Mesenchymal stem cell (in vitro differentiated cells and primary cell): ENCODE measurements at regions not wholly inside any gene's neighbourhood (a gene's known extent, or its start where the extent isn't known, plus 50 kb on each side); places are given as distances from the start of the nearest gene placed in this dataset.

Experiments used
- DNase-seq: peaks from one replicate; pipeline ENCODE4 v3.0.0-alpha.2; 2013
- H2AFZ ChIP-seq: one replicate; pipeline ENCODE4 v1.6.1; 2013; ENCODE audit warnings: low read depth, mild to moderate bottlenecking, control low read depth, inconsistent platforms, low read length, moderate library complexity
- H2AK5ac ChIP-seq: 2 replicates; pipeline ENCODE4 v1.6.1; 2013; ENCODE audit warnings: low read length, moderate library complexity, mild to moderate bottlenecking, inconsistent platforms; ENCODE audit not compliant: severe bottlenecking
- H2BK120ac ChIP-seq: one replicate; pipeline ENCODE4 v1.6.1; 2013; ENCODE audit warnings: low read depth, mild to moderate bottlenecking, inconsistent platforms, low read length, moderate library complexity
- H2BK12ac ChIP-seq, 2 experiments: one replicate each; pipeline ENCODE4 v1.6.1; 2013; ENCODE audit warnings: inconsistent platforms in 2 of 2, low read length in 2 of 2, mild to moderate bottlenecking in 2 of 2, moderate library complexity in 2 of 2, control low read depth in 1 of 2
- H2BK15ac ChIP-seq: one replicate; pipeline ENCODE4 v1.6.1; 2013; ENCODE audit warnings: mild to moderate bottlenecking, low read depth, inconsistent platforms; ENCODE audit not compliant: poor library complexity, severe bottlenecking
- H2BK5ac ChIP-seq: 2 replicates; pipeline ENCODE4 v1.6.1; 2013; ENCODE audit warnings: low read depth, mild to moderate bottlenecking, low read length, control low read depth, inconsistent platforms; ENCODE audit not compliant: poor library complexity, severe bottlenecking
- H3K14ac ChIP-seq, 2 experiments: one replicate each; pipeline ENCODE4 v1.6.1; 2013; ENCODE audit warnings: inconsistent platforms in 2 of 2, low read length in 2 of 2, control low read depth in 1 of 2, mild to moderate bottlenecking in 1 of 2, moderate library complexity in 1 of 2
- H3K18ac ChIP-seq, 2 experiments: one replicate each; pipeline ENCODE4 v1.6.1; 2013; ENCODE audit warnings: inconsistent platforms in 2 of 2, low read length in 2 of 2, control low read depth in 1 of 2, low read depth in 1 of 2, mild to moderate bottlenecking in 1 of 2
- H3K23ac ChIP-seq, 2 experiments: one replicate each; pipeline ENCODE4 v1.6.1; 2013; ENCODE audit warnings: inconsistent platforms in 2 of 2, low read length in 2 of 2, mild to moderate bottlenecking in 2 of 2, moderate library complexity in 2 of 2, control low read depth in 1 of 2
- H3K27ac ChIP-seq: 2 replicates; pipeline ENCODE4 v1.5.1; 2013; ENCODE audit warnings: mild to moderate bottlenecking, moderate library complexity, low read length, control low read depth, inconsistent platforms; ENCODE audit not compliant: poor library complexity, severe bottlenecking
- H3K27me3 ChIP-seq, 2 experiments: 2 replicates each; pipeline versions ENCODE4 v1.6.1 to v1.7.0; 2013; ENCODE audit warnings: low read length in 2 of 2, mild to moderate bottlenecking in 2 of 2, moderate library complexity in 2 of 2, control low read depth in 1 of 2, inconsistent platforms in 1 of 2; ENCODE audit not compliant: control insufficient read depth in 1 of 2, insufficient read depth in 1 of 2
- H3K36me3 ChIP-seq, 2 experiments: 2 replicates each; pipeline versions ENCODE4 v1.6.1 to v1.7.0; 2013; ENCODE audit warnings: low read length in 2 of 2, control low read depth in 1 of 2, inconsistent platforms in 1 of 2, low read depth in 1 of 2, mild to moderate bottlenecking in 1 of 2; ENCODE audit not compliant: insufficient read depth in 2 of 2, control insufficient read depth in 1 of 2
- H3K4ac ChIP-seq, 2 experiments: one replicate each; pipeline ENCODE4 v1.6.1; 2013; ENCODE audit warnings: inconsistent platforms in 2 of 2, low read length in 2 of 2, mild to moderate bottlenecking in 2 of 2, moderate library complexity in 2 of 2, control low read depth in 1 of 2, low read depth in 1 of 2
- H3K4me1 ChIP-seq: 2 replicates; pipeline ENCODE4 v1.6.1; 2013; ENCODE audit warnings: low read depth, low read length, control low read depth; ENCODE audit not compliant: control insufficient read depth, insufficient read depth
- H3K4me2 ChIP-seq: 2 replicates; pipeline ENCODE4 v1.6.1; 2013; ENCODE audit warnings: low read length, mild to moderate bottlenecking, inconsistent platforms; ENCODE audit not compliant: poor library complexity, severe bottlenecking
- H3K4me3 ChIP-seq, 2 experiments: 2 replicates each; pipeline versions ENCODE4 v1.5.1 to v1.7.0; 2013; ENCODE audit warnings: low read length in 2 of 2, mild to moderate bottlenecking in 2 of 2, control low read depth in 1 of 2, low read depth in 1 of 2; ENCODE audit not compliant: insufficient read depth in 1 of 2
- H3K79me1 ChIP-seq: replicated peaks from 2 replicates; pipeline ENCODE4 v1.6.1; 2013; ENCODE audit warnings: mild to moderate bottlenecking, control low read depth, low read length, inconsistent platforms; ENCODE audit not compliant: poor library complexity, severe bottlenecking
- H3K9ac ChIP-seq: 2 replicates; pipeline ENCODE4 v1.7.0; 2013; ENCODE audit warnings: mild to moderate bottlenecking, low read length, moderate library complexity
- H3K9me3 ChIP-seq: 2 replicates; pipeline ENCODE4 v1.7.0; 2013; ENCODE audit warnings: mild to moderate bottlenecking, low read length; ENCODE audit not compliant: control insufficient read depth
- H4K8ac ChIP-seq: one replicate; pipeline ENCODE4 v1.6.1; 2013; ENCODE audit warnings: inconsistent platforms, mild to moderate bottlenecking, low read length, moderate library complexity
- H4K91ac ChIP-seq: one replicate; pipeline ENCODE4 v1.6.1; 2013; ENCODE audit warnings: mild to moderate bottlenecking, low read length, inconsistent platforms
- WGBS: methylation state at CpG from one replicate; pipeline ENCODE4 v1.1.7; 2013; ENCODE audit warnings: mixed read lengths; 5-methylcytosine and 5-hydroxymethylcytosine counted together

GRCh38 chr3:115550285-115550761 lies 73.0 kb upstream of the GAP43 start:
- H3K14ac ChIP-seq, result no peak overlapping the region
- H2AFZ ChIP-seq, result no peak overlapping the region
- peak overlapping the region; percentile 37 for H3K9ac ChIP-seq
- H2BK120ac ChIP-seq, result no peak overlapping the region
- no peak overlapping the region for H2BK12ac ChIP-seq
- no peak overlapping the region for H2BK15ac ChIP-seq
- H3K36me3 ChIP-seq, result no peaks in the 10 kb centered on the region
- H3K27me3 ChIP-seq, result peaks cover 0 to 3% of the 10 kb centered on the region in 2 experiments
- H3K27ac ChIP-seq, result no peak overlapping the region
- H3K79me1 ChIP-seq, result no peaks in the 10 kb centered on the region
- H3K4ac ChIP-seq, result no peak overlapping the region
- H3K23ac ChIP-seq, result no peak overlapping the region
- no peak overlapping the region for H2BK5ac ChIP-seq
- WGBS, result 40% methylated on average over 1 of the region's 1 CpG
- no peak overlapping the region for H4K8ac ChIP-seq
- peak; percentile 8 for DNase-seq
- no peak overlapping the region for H3K4me2 ChIP-seq
- no peaks in the 10 kb centered on the region for H3K4me1 ChIP-seq
- no peaks in the 10 kb centered on the region for H3K9me3 ChIP-seq
- no peak overlapping the region for H3K4me3 ChIP-seq
- H4K91ac ChIP-seq, result no peak overlapping the region
- H2AK5ac ChIP-seq, result no peak overlapping the region
- no peak overlapping the region for H3K18ac ChIP-seq

GRCh38 chr3:115551016-115551415 lies 72.3 kb upstream of the GAP43 start:
- Histone ChIP-seq H3K79me1 (no peaks in the 10 kb centered on the region), H2AK5ac (no peak overlapping the region), H2AFZ (no peak overlapping the region), H4K91ac (no peak overlapping the region), H3K4me3 (no peak overlapping the region), H3K23ac (no peak overlapping the region), H3K4ac (no peak overlapping the region), H4K8ac (no peak overlapping the region), H2BK5ac (no peak overlapping the region), H3K9me3 (no peaks in the 10 kb centered on the region), H3K36me3 (no peaks in the 10 kb centered on the region), H3K27ac (no peak overlapping the region), H3K27me3 (peaks cover 0 to 5% of the 10 kb centered on the region in 2 experiments), H2BK12ac (no peak overlapping the region), H3K14ac (no peak overlapping the region), H2BK120ac (no peak overlapping the region), H3K9ac (peak overlapping the region; percentile 30), H3K4me2 (no peak overlapping the region), H3K18ac (no peak overlapping the region), H3K4me1 (no peaks in the 10 kb centered on the region), H2BK15ac (no peak overlapping the region)
- 100% methylated on average over 1 of the region's 1 CpG for whole genome bisulfite sequencing
- DNase-seq, result no peak

- H2BK12ac ChIP-seq, result no peak overlapping the region
- no peak overlapping the region for H3K18ac ChIP-seq
- no peak overlapping the region for H2BK15ac ChIP-seq
- no peak overlapping the region for H3K27ac ChIP-seq
- H3K4me1 ChIP-seq, result no peaks in the 10 kb centered on the region
- no peak for DNase-seq
- no peaks in the 10 kb centered on the region for H3K9me3 ChIP-seq
- no peaks in the 10 kb centered on the region for H3K36me3 ChIP-seq
- no peak overlapping the region for H2BK120ac ChIP-seq
- no peak overlapping the region for H2AFZ ChIP-seq
- no peak overlapping the region for H3K4me2 ChIP-seq
- H3K4ac ChIP-seq, result no peak overlapping the region
- no peak overlapping the region for H2BK5ac ChIP-seq
- no peak overlapping the region for H3K14ac ChIP-seq
- H3K9ac ChIP-seq, result no peak overlapping the region
- WGBS, result 76% methylated on average over 3 of the region's 3 CpGs
- H3K27me3 ChIP-seq, result peaks cover 0 to 5% of the 10 kb centered on the region in 2 experiments
- H3K79me1 ChIP-seq, result no peaks in the 10 kb centered on the region
- H3K4me3 ChIP-seq, result no peak overlapping the region
- no peak overlapping the region for H2AK5ac ChIP-seq
- H4K91ac ChIP-seq, result no peak overlapping the region
- H3K23ac ChIP-seq, result no peak overlapping the region
- no peak overlapping the region for H4K8ac ChIP-seq
These were observed 71.3 kb upstream of the GAP43 start for GRCh38 chr3:115552007-115552406.

GRCh38 chr3:115553796-115554486 lies 69.4 kb upstream of the GAP43 start:
- Histone ChIP-seq H3K4me1 (no peaks in the 10 kb centered on the region), H3K27ac (no peak overlapping the region), H2BK120ac (no peak overlapping the region), H3K4ac (no peak overlapping the region), H3K9ac (no peak overlapping the region), H2BK12ac (no peak overlapping the region), H2AFZ (no peak overlapping the region), H3K18ac (no peak overlapping the region), H3K36me3 (no peaks in the 10 kb centered on the region), H3K14ac (no peak overlapping the region), H2BK15ac (no peak overlapping the region), H4K91ac (no peak overlapping the region), H4K8ac (no peak overlapping the region), H3K9me3 (no peaks in the 10 kb centered on the region), H2BK5ac (no peak overlapping the region), H2AK5ac (no peak overlapping the region), H3K4me2 (no peak overlapping the region), H3K4me3 (no peak overlapping the region), H3K23ac (no peak overlapping the region), H3K79me1 (no peaks in the 10 kb centered on the region), H3K27me3 (peaks cover 0 to 5% of the 10 kb centered on the region in 2 experiments)
- 94% methylated on average over 2 of the region's 2 CpGs for WGBS
- DNase-seq, result no peak
